NCI-H748 (cell line): ENCODE measurements at regions not wholly inside any gene's neighbourhood (a gene's known extent, or its start where the extent isn't known, plus 50 kb on each side); places are given as distances from the start of the nearest gene placed in this dataset.

Experiments used
- DNase-seq: peaks from one replicate; lab custom pipeline; 2025; ENCODE audit not compliant: unreplicated experiment; lab: John Stamatoyannopoulos, UW

DNA sequence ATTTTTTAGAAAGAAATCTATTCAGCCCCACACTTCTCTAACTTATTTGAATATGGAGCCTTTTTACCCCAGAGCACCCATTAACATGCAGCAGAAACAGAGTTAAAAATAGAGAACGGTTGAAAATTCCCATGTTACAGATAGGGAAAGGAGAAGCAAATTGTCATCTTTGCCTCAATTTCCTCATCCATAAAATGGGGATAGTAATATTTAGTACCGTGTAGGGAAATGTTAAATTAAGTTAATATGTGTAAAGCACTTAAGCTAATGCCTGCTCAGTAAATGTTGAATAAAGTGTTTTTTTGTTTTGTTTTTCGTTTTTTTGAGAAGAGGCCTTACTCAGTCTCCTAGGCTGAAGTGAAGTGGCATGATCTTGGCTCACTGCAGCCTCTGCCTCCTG, 50.3 kb downstream of the NAV1 start:
- DNase-seq, result no peak

DNA sequence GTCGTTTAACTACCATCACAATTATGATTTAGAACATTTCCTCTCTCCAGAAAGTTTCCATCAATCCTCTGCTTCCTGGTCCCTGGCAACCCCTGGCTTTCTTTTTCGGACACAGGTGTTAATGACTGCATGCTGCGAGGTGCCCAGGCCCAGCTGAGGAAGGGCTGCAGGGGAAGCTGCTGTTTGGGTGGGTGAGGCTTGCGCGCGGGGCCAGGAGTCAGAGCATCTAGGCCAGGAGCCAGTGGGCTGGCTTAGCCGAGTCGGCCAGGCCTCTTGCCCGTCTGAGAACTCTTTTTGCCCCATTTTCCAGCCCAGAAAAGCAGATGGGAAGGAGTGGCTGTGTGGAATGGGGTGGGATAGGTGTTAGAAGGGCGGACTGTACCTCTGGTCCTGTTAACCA, 51.5 kb downstream of the NAV1 start:
- no peak for DNase-seq

DNA sequence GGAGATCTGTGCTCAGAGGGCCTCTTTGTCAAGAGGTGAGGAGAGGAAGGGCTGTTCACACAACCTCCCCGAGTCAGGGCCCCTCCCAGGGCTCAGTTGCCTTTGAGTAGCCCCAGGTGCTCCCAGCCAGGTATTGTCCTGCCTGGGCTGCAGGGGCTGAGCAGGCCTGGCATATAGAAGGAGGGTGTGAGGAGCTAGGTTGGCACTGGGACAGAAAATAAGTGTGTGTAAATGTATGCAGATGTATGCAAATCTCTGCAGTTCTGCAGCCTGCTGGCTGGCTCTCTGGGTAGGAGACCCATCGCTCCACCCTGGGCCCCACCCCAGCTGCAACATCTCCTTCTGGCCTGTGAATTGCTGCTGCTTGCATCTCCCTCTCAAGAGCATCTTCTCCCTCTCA, 52.4 kb downstream of the NAV1 start:
- DNase-seq, result no peak

DNA sequence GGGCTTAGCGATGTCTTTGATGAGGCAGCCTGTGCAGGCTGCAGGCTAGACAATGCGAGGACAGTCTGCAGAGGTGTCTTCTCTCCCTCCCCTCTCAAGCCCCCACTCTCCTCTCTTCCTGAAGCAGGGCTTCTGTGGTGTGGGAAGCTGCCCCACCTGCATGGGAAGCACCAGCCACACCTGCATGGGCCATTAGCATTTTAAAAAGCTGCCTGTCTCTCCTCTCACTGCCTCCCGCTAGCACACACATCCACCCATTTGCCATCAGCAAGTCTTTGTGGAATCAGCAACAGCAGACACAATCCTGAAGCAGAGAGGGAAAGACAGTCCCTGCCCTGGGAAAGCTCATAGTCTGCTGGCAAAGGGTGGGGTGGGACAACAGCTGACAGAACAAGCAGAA, 53.1 kb downstream of the NAV1 start:
- peak; percentile 43 for DNase-seq

DNA sequence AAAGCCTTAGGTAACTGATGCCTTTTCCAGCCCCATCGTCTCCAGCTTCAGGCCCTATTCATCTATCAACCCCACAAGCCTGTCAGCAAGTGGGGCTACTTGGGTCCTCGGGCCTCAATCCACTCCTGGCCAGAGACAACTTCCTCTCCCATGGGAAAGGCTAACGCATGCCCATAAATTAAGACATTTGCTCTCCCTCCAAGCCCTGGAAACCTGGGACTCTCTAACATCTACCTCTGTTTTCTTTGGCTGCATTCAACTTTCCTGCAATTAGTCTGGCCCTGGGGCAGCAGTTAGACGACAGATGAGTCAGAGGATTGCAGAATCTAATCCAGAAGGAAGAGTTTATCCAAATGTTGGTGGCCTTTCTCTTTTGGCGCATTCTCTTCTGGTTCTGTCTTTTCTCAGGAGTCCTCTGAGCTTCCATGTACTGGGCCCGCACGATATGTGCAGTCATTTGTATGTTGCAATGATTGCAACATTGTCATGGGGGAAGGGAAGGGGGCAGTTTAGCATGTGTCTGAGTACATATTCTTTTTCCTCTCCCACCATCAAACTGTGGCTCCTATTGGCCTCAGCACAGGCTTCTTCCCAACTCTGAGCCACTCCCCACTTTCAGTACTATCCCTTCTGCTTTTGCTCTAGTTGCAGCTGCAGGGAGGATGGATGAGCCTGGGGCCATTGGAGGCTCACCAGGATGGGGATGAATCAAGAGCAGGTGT, 54.4 kb downstream of the NAV1 start:
- DNase-seq, result no peak

DNA sequence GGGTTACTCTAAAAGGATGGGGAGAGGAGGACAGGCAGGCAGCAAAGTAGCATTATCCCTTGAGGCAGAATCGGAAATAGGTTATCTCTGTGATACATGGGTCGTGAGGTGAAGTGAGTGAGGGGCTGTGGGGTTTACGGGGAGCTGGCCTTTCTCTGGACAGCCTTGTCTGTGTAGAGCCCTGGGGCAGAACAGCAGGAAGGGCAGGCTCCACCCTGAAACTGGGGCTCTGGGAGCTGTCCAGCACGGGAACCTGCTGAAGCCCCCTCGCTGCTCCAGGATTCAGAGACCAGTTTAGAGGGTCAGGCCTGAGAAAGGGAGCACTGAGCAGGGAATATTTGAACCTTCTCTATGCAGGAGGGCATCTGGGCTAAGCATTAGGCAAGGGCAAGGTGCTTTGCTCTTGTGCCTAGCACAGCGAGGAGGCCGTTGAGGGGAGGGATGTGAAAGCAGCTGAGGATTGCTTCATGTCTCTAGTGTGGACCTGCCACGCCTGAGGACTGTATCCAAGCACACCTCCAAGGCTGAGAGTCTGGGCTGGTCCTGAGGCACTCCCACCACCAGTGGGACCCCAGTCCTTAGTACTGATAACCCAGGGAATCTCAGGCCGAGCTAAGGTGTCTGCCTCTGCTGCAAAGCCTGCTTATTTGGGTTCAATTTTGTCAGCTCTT, 55.8 kb downstream of the NAV1 start:
- no peak for DNase-seq

DNA sequence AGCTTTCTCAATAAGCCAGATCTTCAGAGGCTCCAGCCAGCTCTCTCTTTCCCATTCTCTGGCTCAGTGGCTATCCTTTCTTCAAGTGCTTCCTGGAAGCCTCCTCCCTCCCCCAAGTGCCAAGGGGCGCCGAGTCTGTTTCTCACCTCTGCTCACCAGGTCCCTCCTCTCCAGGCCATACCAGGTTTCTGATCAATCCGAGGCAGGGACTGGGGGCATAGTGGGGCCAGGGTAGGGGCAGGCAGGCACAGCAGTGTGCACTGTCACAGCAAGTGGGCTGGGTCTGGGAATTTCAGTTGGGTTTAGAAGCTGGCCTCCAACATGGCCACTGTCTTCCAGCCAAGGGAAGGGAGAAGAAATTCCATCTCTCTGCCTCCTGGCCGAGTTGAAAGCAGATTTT, 56.5 kb downstream of the NAV1 start:
- no peak for DNase-seq

DNA sequence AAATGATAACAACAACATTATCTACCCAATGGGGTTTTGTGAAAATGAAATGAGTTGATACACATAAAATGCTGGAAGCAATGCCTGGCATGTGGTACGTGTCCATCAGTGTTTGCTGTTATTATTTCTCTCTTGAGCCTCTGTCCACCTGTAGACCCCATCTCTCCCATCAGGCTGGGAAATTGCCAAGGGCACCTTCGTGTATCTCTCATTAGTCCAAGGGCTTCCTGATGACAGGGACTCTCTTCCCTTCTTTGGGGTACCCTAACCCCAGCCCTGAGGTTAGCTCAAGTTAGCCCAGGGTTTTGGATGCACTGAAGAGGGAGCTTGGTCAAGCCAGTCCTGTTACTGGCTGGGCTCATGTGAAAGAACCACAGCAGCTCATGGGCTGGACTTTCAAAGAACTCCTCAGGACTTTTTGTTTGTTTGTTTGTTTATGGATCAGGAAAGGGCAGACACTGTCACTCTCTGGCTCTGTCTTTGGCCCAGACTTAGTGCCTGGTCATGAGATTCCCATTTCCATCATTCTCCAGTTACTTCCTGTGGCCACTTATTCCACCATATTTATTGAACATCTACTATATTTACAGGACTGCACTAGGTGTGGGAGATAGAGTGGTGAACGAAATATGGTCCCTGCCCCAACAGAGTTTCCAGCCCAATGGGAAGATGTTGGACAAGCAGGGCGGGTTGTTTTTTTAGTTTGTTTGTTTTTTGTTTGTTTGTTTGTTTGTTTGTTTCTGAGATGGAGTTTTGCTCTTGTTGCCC, 57.4 kb downstream of the NAV1 start:
- DNase-seq, result no peak

DNA sequence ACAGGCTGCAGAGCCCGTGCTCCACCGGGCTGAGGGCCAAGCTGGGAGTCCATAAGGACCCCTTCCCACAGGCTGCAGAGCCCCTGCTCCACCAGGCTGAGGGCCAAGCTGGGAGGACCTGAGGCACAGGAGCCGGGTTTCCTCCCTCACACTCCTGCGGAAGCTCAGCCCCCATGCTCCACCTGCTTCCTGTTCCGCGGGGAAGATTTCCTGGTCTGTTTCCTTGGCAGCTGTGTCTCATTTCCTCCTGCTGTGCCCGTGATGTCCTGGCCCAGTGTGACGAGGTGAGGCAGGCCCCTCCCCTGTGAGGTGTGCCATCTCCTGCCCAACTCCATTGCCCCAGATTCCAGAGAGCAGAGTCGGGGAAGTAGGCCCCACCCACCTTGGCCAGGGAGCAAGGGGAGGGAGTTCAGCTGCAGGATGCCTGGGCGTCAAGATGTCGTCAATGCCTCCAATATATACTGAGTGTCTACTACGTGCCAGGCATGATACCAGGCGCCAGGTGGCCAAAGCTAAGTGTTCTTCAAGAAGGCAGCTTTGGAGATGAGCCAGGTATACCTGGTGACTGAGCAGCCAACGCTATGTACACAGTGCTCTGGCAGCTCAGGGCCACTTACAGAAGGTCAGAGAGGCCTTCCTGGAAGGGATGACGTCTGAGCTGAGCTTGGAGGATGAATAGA, 58.8 kb downstream of the NAV1 start:
- DNase-seq, result peak; percentile 42

DNA sequence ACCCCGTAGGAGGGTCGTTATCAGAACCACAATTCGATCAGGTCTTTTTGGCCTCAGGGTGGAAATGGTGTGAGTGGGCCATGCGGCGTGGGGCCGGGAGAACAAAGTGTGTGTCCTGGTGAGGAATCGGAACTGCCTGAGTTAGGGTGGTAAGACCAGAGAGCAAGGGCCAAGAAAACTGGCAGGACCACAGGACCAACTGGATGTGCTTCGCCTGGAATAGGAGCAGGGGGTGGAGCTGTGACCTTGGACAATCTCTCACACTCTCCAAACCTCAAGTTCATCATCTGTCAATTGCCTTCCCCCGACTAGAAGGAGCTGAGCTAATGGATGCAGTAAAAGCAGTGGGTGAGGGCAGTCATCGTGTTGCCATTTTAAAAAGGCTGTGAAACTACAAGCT, 59.5 kb downstream of the NAV1 start:
- DNase-seq, result no peak

DNA sequence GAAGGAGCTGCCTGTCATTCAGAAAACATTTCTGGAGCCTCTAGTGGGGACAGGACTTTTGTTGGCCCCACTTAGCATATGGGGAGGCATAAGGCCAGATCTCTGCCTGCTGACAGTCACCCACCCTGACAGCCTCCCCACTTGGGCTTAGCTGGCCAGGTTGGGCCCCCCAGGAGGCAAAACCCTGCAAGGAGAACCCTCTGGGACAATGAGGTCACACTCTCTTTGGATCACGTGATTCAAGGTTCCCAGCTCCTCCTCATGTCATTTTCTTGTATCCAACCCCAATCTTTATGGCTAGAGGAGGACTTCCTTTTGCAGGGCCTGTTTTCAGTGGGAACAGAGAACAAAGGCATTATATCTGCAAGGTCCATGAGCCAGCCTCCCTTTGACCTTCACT, 60.0 kb downstream of the NAV1 start:
- no peak for DNase-seq

DNA sequence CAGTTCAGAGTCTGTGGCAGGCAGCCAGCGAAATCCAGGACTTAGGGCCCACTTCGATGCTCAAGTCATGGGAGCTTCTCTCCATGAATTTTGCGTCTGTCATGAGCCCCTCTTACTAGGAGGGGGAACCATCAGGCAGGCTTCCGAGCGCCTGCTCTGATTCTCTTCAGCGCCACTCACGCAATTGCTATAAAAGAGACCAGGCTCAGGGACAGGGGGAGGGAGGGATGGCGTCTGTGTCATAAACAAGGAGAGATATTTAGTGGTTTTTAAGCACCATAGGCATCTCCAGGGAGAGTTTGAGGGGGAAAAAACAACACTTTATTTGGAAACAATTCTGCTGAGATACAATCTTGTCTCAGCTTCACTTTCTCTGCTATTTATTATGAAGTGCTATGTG, 60.6 kb downstream of the NAV1 start:
- no peak for DNase-seq

DNA sequence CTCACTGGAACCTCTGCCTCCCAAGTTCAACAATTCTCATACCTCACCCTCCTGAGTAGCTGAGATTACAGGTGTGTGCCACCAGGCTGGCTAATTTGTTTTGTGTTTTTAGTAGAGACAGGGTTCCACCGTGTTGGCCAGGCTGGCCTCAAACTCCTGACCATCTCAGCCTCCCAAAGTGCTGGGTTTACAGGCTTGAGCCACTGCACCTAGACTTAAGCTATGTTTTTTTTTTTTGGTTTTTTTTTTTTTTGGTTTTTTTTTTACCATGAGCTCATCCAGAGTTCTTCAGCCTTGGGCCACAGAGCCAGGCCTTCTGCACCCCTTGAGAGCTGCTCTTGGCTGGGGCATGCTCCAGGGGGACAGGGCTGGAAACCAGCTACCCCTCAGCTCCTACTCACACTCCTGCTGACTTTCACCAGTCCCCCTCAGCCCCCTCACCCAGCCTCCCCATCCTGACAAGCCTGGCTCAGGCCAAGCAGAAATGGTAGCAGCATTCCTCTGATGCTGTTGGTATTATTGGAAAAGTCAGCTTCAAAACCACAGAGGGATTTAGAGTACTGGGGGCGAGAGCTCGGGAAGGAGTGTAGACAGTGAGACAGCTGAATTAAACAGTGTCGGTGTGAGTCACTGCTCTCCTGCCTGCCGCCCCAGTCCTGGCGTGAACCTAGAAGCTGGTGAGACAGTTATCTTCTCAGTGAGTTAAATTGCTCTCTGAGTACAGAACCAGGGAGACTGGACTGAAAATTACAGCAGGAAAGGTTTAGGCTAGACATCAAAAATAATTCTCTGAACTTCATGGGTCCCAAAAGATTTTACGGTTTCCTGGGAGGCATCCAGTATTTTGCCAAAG, 63.7 kb downstream of the NAV1 start:
- no peak for DNase-seq

DNA sequence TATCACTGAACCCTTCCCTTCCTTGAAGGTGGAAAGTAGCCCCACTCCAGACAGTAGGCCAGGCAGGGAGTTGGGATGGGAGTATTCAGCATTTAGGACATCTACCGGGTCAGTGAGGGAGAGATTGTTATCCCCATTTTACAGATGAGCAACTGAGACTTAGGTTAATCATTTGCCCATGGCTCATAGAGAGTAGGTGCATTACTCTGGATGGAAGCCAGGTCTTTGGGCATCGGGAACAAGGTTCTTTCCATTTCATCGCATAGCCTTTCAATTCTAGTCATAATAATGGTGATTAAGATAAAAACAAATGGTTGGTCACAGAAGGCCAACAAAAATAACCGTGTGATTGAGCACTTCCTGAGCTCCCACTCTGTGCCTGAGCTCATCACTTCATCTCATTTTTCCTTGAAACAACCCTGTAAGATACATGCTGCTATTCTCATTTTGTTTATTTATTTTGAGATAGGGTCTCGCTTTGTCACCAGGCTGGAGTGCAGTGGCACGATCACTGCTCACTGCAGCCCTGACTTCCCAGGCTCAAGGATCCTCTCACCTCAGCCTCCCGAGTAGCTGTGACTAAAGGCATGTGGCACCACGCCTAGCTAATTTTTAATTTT, 64.8 kb downstream of the NAV1 start:
- DNase-seq, result peak; percentile 23

DNA sequence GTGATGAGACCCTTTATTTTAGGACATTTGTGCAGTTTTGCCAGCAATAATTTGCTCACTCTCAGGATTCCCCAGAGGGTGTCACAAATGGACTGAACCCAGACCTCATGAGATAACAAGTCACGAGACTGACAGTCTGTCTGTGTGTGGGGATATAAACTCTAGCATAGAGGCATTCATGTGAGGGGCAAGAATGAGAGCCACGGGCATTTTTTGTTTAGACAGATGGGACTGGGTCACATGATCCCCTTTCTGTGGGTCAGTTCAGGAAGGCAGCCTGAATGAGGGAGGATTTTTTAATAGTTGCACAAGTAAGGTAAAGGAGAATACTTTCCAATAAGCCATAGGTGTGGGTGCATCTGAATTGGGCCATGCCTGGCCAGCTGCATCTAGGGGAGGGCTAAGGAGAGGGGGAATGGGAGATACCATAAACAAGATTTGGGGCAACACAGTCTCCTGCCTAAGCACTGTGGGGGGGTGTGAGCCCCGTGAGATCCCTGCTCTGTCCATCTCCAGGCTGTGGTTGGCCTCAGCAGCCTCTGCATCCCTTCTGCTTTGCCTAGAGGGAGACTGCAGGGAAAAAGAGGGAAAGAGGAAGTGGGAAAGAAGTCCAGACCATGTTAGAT, 66.6 kb downstream of the NAV1 start:
- DNase-seq, result peak; percentile 77

DNA sequence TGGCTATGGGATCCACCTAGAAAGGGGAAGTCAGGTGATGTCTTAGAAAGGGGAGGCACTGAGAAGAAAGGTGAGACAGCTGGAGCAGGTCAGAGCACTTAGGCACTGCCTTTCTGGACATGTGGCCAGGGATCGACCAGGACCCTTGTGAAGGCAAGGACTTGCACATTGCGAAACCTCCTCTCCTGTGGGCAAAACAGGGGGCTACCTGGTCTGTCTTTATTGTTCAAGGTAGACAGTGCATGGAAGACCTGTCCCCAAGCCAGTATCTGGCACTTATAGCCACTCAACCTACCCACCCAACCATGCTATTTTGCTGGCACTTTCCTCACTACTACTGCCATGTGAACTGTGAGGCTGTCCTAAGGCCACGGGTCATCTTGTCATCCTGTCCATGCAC, 67.2 kb downstream of the NAV1 start:
- no peak for DNase-seq

DNA sequence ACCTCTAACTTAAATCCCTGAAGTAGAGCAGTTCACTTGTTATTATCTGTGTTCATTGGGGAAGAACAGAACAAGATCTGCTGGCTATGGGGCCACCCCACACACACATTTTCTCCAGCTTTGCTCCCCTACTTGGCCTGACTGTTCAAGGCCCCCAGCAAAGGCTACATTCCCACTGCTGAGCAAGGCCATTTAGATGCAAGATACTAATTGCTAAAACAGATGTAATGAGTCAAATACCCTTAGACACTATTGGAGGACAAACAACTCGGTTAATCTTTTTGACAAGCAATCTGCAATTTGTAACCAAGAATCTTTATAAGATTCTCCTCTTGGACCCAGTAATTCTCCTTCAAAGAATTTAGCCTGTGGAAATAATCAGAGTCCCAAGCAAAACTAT, 67.7 kb downstream of the NAV1 start:
- no peak for DNase-seq

DNA sequence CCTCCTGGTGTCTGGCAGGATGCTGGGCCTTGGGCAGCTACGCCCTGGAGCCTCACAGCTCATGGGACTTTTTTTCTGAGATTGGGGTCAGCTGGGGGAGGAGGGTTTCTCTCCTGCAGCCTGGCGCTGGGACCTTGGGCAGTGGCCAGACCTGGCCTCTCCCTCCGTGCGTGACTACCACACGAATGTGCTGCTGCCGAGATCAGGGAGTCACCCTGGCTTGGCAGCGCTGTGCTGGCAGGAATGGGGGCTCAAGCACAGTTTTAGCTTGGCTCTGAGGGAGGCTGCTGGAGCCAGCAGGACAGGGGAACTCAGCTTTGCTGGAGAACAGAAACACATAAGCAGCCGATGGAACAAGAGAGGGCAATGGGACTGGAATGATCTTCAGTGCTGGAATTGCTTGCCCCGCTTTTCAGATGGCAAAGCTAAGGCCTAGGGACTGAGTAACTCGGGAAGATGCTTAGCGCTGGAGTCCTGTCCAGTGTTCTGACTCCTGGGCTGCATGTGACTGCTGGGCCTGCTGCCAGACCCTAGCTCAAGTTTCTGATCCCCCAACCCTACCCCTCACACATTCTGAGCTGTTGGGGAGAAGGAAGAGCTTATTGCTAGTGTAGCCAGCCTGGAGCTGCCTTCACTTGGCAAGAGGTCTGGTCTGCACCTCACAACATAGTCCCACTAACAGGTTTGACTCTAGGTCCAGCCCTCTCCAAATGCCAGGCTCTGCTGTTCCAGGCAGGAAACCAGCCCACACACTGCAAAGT, 69.9 kb downstream of the NAV1 start:
- no peak for DNase-seq

DNA sequence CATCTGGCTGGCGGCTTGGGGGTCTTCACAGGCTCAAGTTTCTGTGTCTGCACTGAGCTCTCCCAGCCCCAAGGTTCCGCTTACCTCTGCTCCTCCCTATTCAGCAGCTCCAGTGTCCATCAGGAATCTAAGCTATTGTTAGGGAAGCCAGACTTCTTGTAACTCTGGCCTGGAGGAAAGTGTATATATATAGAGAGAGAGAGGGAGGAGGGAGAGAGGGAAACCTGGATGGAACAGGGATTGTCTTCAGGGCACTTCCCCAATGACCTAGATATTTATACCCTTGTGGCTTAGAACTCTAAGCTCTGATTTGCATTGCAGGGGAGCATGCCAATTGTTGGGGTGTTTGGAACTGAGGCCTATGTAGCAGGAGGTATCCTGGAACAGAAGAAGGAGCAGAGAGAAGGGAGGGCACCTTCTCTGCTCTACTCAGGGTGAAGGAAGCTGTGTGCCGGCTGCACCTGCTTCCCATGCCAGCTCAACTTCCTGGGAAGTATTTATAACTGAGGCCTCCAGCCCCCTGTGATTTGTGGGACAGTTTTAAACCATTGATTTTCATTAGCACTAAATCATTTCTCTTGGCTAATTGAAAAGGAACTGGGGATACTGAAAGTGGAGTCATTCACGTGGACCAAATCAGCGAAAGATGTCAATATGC, 70.9 kb downstream of the NAV1 start:
- DNase-seq, result no peak
